ENCODE measurements at regions not wholly inside any gene's neighbourhood (a gene's known extent, or its start where the extent isn't known, plus 50 kb on each side); places are given as distances from the start of the nearest gene placed in this dataset.
"Not testable (repeated sequence)": the region's sequence is repeated elsewhere in the genome, so short reads cannot be mapped to it uniquely, and the experiment has no call there.

DNA sequence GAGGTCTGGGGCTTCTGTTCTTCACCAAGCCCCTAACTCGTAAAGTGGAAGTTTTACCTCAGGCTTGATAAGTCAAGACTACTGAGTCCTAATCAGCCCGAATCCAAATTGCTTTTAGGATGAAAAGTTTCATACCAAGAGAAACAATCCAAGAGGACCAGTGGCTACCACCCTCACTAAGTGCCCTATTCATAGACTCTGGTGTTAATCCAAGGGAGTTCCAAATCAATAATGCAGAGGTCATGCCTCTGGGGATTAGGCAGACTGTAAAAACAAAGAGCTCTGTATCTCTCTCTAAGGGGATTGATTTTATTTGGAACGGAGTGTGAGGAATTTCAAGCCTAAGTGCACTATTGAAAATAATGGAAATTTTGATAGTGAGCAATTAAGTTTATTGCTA lies 76.3 kb upstream of the LMNTD1 start:
- Histone ChIP-seq H3K36me3 (no peaks in the 10 kb centered on the region), H3K27ac (no peak overlapping the region), H3K4me3 (no peak overlapping the region), H3K9me3 (no peaks in the 10 kb centered on the region), H3K4me1 (no peaks in the 10 kb centered on the region), H3K27me3 (no peaks in the 10 kb centered on the region)
- DNase-seq (ENCODE audit: low spot score in 2 of 2): no peak
- TF ChIP-seq POLR2AphosphoS5 (IDR thresholded peaks at IDR 0.05) (no peak), EP300 (IDR thresholded peaks at IDR 0.05) (no peak), CTCF (IDR thresholded peaks at IDR 0.05) (no peak), POLR2A (IDR thresholded peaks at IDR 0.05) (no peak)
- WGBS: 80% methylated on average over 3 of the region's 3 CpGs

DNA sequence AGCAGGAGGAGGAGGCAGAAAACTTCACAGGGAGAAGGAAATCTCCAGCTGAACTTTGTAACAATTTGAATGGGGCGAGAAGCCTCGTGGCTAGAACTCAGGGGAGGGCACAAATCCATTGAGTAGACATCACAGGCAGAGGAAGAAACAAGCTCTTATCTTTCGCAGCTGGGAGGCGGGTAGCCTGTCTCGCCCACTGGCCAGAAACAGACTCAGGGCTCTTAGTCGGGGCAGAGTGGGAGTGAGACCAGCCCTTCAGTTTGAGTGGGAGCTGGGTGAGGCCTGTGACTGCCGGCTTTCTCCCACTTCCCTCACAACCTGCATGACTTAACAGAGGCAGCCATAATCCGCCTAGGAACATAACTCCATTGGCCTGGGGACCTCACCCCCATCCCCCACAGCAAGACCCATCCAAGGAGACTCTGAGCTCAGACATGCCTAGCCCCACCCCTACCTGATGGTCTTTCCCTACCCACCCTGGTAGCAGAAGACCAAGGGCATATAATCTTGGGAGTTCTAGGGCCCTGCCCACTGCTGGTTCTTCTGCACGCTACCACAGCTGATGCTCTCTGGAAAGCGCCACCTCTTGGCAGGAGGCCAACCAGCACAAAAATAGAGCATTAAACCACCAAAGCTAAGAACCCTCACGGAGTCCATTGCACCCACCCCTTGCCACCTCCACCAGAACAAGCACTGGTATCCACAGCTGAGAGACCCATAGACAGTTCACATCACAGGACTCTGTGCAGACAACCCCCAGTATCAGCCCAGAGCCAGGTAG lies 77.8 kb upstream of the LMNTD1 start:
- H3K4me3 ChIP-seq; H3K27ac ChIP-seq; DNase-seq (ENCODE audit: low spot score in 2 of 2); H3K36me3 ChIP-seq; H3K27me3 ChIP-seq; H3K9me3 ChIP-seq; H3K4me1 ChIP-seq: not testable (repeated sequence)
- WGBS: 83% methylated on average over 11 of the region's 11 CpGs

GRCh38 chr12:25633149-25633548 lies 80.1 kb upstream of the LMNTD1 start:
- not testable (repeated sequence) for H3K36me3 ChIP-seq; DNase-seq (ENCODE audit: low spot score in 2 of 2); H3K9me3 ChIP-seq; H3K27me3 ChIP-seq; H3K4me3 ChIP-seq; H3K27ac ChIP-seq; H3K4me1 ChIP-seq
- WGBS: 96% methylated on average over 1 of the region's 1 CpG

GRCh38 chr12:25637752-25638151 lies 84.7 kb upstream of the LMNTD1 start:
- Histone ChIP-seq H3K27ac (no peak overlapping the region), H3K27me3 (no peaks in the 10 kb centered on the region), H3K4me1 (no peaks in the 10 kb centered on the region), H3K36me3 (no peaks in the 10 kb centered on the region), H3K4me3 (no peak overlapping the region), H3K9me3 (no peaks in the 10 kb centered on the region)
- no peak for DNase-seq (ENCODE audit: low spot score in 2 of 2)
- TF ChIP-seq POLR2A (IDR thresholded peaks at IDR 0.05): no peak
- no peak for TF ChIP-seq EP300 (IDR thresholded peaks at IDR 0.05)
- no peak for TF ChIP-seq CTCF (IDR thresholded peaks at IDR 0.05)
- no peak for TF ChIP-seq POLR2AphosphoS5 (IDR thresholded peaks at IDR 0.05)

GRCh38 chr12:25639406-25639805 lies 86.3 kb upstream of the LMNTD1 start:
- Histone ChIP-seq H3K36me3 (no peaks in the 10 kb centered on the region), H3K27me3 (no peaks in the 10 kb centered on the region), H3K27ac (no peak overlapping the region), H3K4me3 (no peak overlapping the region), H3K4me1 (no peaks in the 10 kb centered on the region), H3K9me3 (no peaks in the 10 kb centered on the region)
- 79% methylated on average over 5 of the region's 5 CpGs for WGBS
- DNase-seq (ENCODE audit: low spot score in 2 of 2): no peak
- TF ChIP-seq POLR2AphosphoS5 (IDR thresholded peaks at IDR 0.05) (no peak), CTCF (IDR thresholded peaks at IDR 0.05) (no peak), POLR2A (IDR thresholded peaks at IDR 0.05) (no peak), EP300 (IDR thresholded peaks at IDR 0.05) (no peak)

DNA sequence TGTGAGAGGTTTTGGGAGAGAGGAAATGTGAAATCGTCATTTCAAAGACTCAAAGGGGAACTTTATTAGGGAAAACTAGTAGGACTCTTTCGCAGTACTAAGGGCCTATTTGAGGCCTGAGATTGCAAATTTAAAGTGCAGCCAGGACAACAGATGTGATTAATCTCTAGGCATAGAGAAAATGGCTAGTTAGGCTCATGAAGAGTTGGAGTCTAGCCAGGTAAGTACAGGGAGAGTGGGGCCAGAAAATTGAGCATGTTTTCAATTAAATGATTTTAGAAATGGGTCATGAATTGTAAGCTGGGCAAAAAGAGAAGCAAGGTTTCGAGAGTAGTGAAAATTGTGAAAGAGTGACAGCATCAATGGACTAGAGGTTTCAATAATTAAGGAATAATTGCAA lies 91.9 kb upstream of the LMNTD1 start:
- DNase-seq (ENCODE audit: low spot score in 2 of 2): no peak
- 54% methylated on average over 3 of the region's 3 CpGs for WGBS
- H3K27me3 ChIP-seq: no peaks in the 10 kb centered on the region
- peak overlapping the region; percentile 44 for H3K27ac ChIP-seq
- H3K36me3 ChIP-seq: no peaks in the 10 kb centered on the region
- no peak overlapping the region for H3K4me3 ChIP-seq
- TF ChIP-seq POLR2AphosphoS5 (IDR thresholded peaks at IDR 0.05): no peak
- no peak for TF ChIP-seq CTCF (IDR thresholded peaks at IDR 0.05)
- no peak for TF ChIP-seq POLR2A (IDR thresholded peaks at IDR 0.05)
- TF ChIP-seq EP300 (IDR thresholded peaks at IDR 0.05): no peak
- H3K4me1 ChIP-seq: peaks cover 11% of the 10 kb centered on the region
- H3K9me3 ChIP-seq: no peaks in the 10 kb centered on the region
